B cell (primary cell): ENCODE measurements at regions not wholly inside any gene's neighbourhood (a gene's known extent, or its start where the extent isn't known, plus 50 kb on each side); places are given as distances from the start of the nearest gene placed in this dataset.

Experiments
- ATAC-seq: fragments of 200-7000 bp; cut with Tn5 transposase; one replicate; pipeline ENCODE4 v1.10.0; 2021; ENCODE audit warnings: low read depth, mild to moderate bottlenecking, moderate number of reproducible peaks, moderate library complexity
- CTCF ChIA-PET: fragments of 350-600 bp; sonication (Branson Sonifier 250); formaldehyde crosslinking; loops from one replicate; lab custom pipeline; 2021; ENCODE audit warnings: antibody characterized with exemption, inconsistent platforms; lab: Charles Lee
- POLR2A ChIA-PET: fragments of 350-600 bp; sonication (Branson Sonifier 250); formaldehyde crosslinking; loops from one replicate; lab custom pipeline; 2021; ENCODE audit warnings: antibody characterized with exemption; lab: Charles Lee
- DNase-seq: peaks from one replicate; pipeline ENCODE4 v3.0.0; 2013
- H2AFZ ChIP-seq: 2 replicates; pipeline ENCODE4 v1.6.1; 2012; ENCODE audit warnings: mild to moderate bottlenecking, low read depth, low read length; ENCODE audit not compliant: insufficient read depth, poor library complexity, severe bottlenecking
- H3K27ac ChIP-seq, 2 donors: 1 replicate in 1 of 2; 2 replicates in 1 of 2; pipeline ENCODE4 v1.5.1; 2012 to 2013; ENCODE audit warnings: low read length in 2 of 2, mild to moderate bottlenecking in 2 of 2, moderate library complexity in 1 of 2
- H3K27me3 ChIP-seq, 4 experiments: fragments of 200-600 bp in 1 of 4; sonication (generic) in 1 of 4; replicated peaks in 1 of 4; 1 replicate in 2 of 4; 2 replicates in 2 of 4; pipeline versions ENCODE4 v1.6.1 to v1.7.0; 2013 to 2016; ENCODE audit warnings: low read length in 3 of 4, mild to moderate bottlenecking in 2 of 4, mixed read lengths in 1 of 4, moderate library complexity in 1 of 4; ENCODE audit not compliant: insufficient read depth in 4 of 4, control insufficient read depth in 3 of 4; ENCODE audit errors: control extremely low read depth in 1 of 4
- H3K36me3 ChIP-seq, 2 experiments: replicated peaks in 1 of 2; 1 replicate in 1 of 2; 2 replicates in 1 of 2; pipeline versions ENCODE4 v1.6.1 to v1.7.1; 2013; ENCODE audit warnings: low read length in 1 of 2; ENCODE audit not compliant: insufficient read depth in 2 of 2, control insufficient read depth in 1 of 2; ENCODE audit errors: control extremely low read depth in 1 of 2, extremely low read depth in 1 of 2
- H3K4me1 ChIP-seq, 2 donors: fragments of 200-600 bp in 1 of 2; sonication (generic) in 1 of 2; 1 replicate in 1 of 2; 2 replicates in 1 of 2; pipeline versions ENCODE4 v1.5.1 to v1.6.1; 2013 to 2017; ENCODE audit warnings: low read length in 2 of 2; ENCODE audit not compliant: control insufficient read depth in 2 of 2, insufficient read depth in 2 of 2
- H3K4me2 ChIP-seq: replicated peaks from 2 replicates; pipeline ENCODE3; 2012; ENCODE audit warnings: mild to moderate bottlenecking, low read depth, low read length; ENCODE audit not compliant: poor library complexity, severe bottlenecking
- H3K4me3 ChIP-seq, 5 experiments: fragments of 200-600 bp in 1 of 5; sonication (generic) in 1 of 5; 1 replicate in 3 of 5; 2 replicates in 2 of 5; pipeline versions ENCODE4 v1.5.1 to v1.7.0; 2011 to 2016; ENCODE audit warnings: low read length in 4 of 5, mild to moderate bottlenecking in 4 of 5, low read depth in 2 of 5, control low read depth in 1 of 5, moderate library complexity in 1 of 5; ENCODE audit not compliant: insufficient read depth in 1 of 5; ENCODE audit errors: control extremely low read depth in 1 of 5, extremely low read depth in 1 of 5
- H3K79me2 ChIP-seq: fragments of 200-600 bp; sonication (generic); one replicate; pipeline ENCODE4 v1.6.0; 2016; ENCODE audit warnings: low read length; ENCODE audit not compliant: control insufficient read depth, insufficient read depth
- H3K9ac ChIP-seq: fragments of 200-600 bp; sonication (generic); 2 replicates; pipeline ENCODE4 v1.6.1; 2017; ENCODE audit warnings: mild to moderate bottlenecking, low read length, moderate library complexity
- H3K9me3 ChIP-seq, 3 donors: one replicate each; pipeline versions ENCODE4 v1.6.1 to v1.7.1; 2013; ENCODE audit warnings: low read length in 2 of 3; ENCODE audit not compliant: control insufficient read depth in 2 of 3, insufficient read depth in 1 of 3; ENCODE audit errors: control extremely low read depth in 1 of 3
- H4K20me1 ChIP-seq: 2 replicates; pipeline ENCODE4 v1.6.0; 2012; ENCODE audit warnings: mild to moderate bottlenecking, low read length; ENCODE audit not compliant: insufficient read depth, control insufficient read depth, poor library complexity, severe bottlenecking
- H3K27ac Mint-ChIP-seq: one replicate; pipeline ENCODE4 v1.8.0; 2021; ENCODE audit warnings: mixed read lengths
- H3K27me3 Mint-ChIP-seq: one replicate; pipeline ENCODE4 v1.8.0; 2021; ENCODE audit warnings: mixed read lengths
- H3K4me1 Mint-ChIP-seq: one replicate; pipeline ENCODE4 v1.8.0; 2021; ENCODE audit warnings: mixed read lengths
- H3K4me3 Mint-ChIP-seq: one replicate; pipeline ENCODE4 v1.8.0; 2021; ENCODE audit warnings: mixed read lengths
- H3K9me3 Mint-ChIP-seq: one replicate; pipeline ENCODE4 v1.8.0; 2022; ENCODE audit warnings: mixed read lengths; ENCODE audit not compliant: insufficient read depth
- CTCF ChIP-seq: fragments of 200-600 bp; IDR thresholded peaks from one replicate; pipeline ENCODE4 v1.8.0; 2022; ENCODE audit warnings: antibody characterized with exemption, mild to moderate bottlenecking
- EZH2 ChIP-seq: IDR thresholded peaks from 2 replicates; pipeline ENCODE4 v1.6.1; 2012; ENCODE audit warnings: borderline replicate concordance, low read depth, mild to moderate bottlenecking, moderate library complexity, low read length; ENCODE audit not compliant: insufficient read depth, poor library complexity, severe bottlenecking
- WGBS: methylation state at CpG from one replicate; pipeline ENCODE4 v1.1.5; 2013; ENCODE audit warnings: missing lambda C conversion rate; ENCODE audit not compliant: insufficient coverage; 5-methylcytosine and 5-hydroxymethylcytosine counted together
- intact Hi-C: fragments of 100-400 bp; cut with micrococcal nuclease; formaldehyde crosslinking; loops from one replicate; pipeline ENCODE4 v1.10.0; 2022

DNA sequence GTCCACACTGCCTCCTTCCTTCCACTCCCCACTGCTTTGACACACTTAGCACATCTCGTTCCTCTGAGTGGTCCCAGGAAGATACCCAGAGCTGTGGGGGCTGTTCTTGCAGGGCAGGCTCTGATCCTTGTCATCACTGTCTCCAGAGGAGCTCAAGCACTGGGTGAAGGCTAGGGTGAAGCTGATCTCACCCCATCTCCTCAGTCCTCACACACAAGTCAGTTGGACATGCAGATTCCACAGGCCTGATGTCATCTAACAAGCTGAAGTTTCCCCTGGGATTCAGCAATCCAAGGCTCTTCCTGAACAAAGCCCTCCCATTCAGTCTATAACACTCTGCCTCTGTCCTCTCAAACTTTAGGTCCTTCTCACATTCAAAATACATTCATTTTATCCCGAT, 90.6 kb upstream of the RAB6C start:
- Mint-ChIP-seq H3K9me3 (no peaks in the 10 kb centered on the region), H3K4me1 (no peaks in the 10 kb centered on the region), H3K27me3 (peaks cover 28% of the 10 kb centered on the region), H3K27ac (no peak overlapping the region), H3K4me3 (no peak overlapping the region)
- H3K4me3 ChIP-seq: no peak overlapping the region
- ChIA-PET POLR2A (no interaction called here), CTCF (interaction anchor here (0.9 kb wide), 1 partner anchor 35 kb away, joined by 6 read pairs; no protein-coding TSS in a partner anchor)
- no peaks in the 10 kb centered on the region for H3K79me2 ChIP-seq
- peaks cover 0 to 13% (median 4%) of the 10 kb centered on the region in 4 experiments for H3K27me3 ChIP-seq
- DNase-seq (no peak), ATAC-seq (no peak)
- intact Hi-C loops: no loop called here
- no peak overlapping the region for H2AFZ ChIP-seq
- no peak overlapping the region for H3K9ac ChIP-seq
- WGBS: 60% methylated on average over 1 of the region's 2 CpGs
- H3K36me3 ChIP-seq: no peaks in the 10 kb centered on the region
- TF ChIP-seq EZH2 (no peak), CTCF (no peak)
- H4K20me1 ChIP-seq: no peaks in the 10 kb centered on the region
- no peak overlapping the region for H3K4me2 ChIP-seq
- no peaks in the 10 kb centered on the region for H3K9me3 ChIP-seq
- no peaks in the 10 kb centered on the region for H3K4me1 ChIP-seq
- H3K27ac ChIP-seq: no peak overlapping the region

DNA sequence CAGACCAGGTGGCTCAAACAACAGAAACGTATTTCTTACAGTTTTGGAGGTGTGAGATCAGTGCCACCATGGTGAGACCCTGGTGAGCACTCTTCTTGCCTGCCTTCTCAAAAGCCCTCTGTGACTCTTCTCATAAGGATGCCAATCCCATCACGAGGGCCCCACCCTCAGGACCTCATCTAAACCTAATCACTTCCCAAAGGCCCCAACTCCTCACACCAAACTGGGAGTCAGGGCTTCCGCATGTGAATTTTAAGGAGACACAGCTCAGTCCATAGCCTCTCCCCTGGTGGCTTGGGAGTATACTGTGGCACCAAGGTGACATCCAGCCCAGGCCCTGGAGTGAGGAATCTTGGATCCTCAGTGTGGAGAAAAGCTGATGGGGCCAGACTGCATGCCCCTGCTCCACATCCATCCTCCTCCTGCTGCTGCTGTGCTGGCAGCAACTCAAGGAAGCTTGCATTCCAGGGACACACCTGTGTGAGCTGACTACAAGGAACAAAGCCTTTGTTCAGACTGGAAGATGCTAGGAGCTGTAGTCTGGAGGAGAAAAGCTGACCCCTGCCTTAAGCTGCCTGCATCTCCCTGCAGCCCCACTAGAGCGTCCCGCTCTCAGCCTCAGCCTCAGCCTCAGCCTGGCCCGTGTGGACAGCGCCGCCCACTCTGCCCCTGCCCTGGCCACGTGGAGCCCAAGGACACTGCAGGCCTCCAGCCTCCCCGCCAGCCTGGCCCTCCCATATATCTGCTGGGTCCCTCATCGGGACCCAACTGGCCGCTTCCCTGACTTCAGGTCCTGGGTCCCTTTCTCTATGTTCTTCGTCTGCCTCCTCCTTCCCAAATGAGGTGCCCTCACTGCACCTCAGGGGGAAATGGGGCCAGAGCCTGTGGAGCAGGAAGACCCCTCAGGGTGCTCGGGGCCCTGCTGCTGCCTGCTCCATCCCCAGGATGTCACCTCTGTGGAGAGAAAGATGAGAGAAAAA, 87.8 kb upstream of the RAB6C start:
- Mint-ChIP-seq H3K27ac (no peak overlapping the region), H3K9me3 (no peaks in the 10 kb centered on the region), H3K4me3 (no peak overlapping the region), H3K4me1 (no peaks in the 10 kb centered on the region), H3K27me3 (peaks cover 31% of the 10 kb centered on the region)
- Histone ChIP-seq H3K9me3 (peaks cover 0 to 4% (median 0%) of the 10 kb centered on the region in 3 donors), H3K27me3 (peaks cover 0 to 23% (median 4%) of the 10 kb centered on the region in 4 experiments), H4K20me1 (no peaks in the 10 kb centered on the region), H3K36me3 (no peaks in the 10 kb centered on the region), H3K79me2 (no peaks in the 10 kb centered on the region), H3K9ac (no peak overlapping the region), H3K4me3 (no peak overlapping the region), H2AFZ (no peak overlapping the region), H3K4me2 (no peak overlapping the region), H3K27ac (no peak overlapping the region), H3K4me1 (no peaks in the 10 kb centered on the region)
- DNase-seq: no peak
- ChIA-PET CTCF (no interaction called here), POLR2A (no interaction called here)
- no peak for ATAC-seq
- intact Hi-C loops: no loop called here
- TF ChIP-seq EZH2 (no peak), CTCF (no peak)
- 76% methylated on average over 13 of the region's 14 CpGs for WGBS
